CD4-positive, CD25-positive, alpha-beta regulatory T cell (primary cell): ENCODE measurements at regions not wholly inside any gene's neighbourhood (a gene's known extent, or its start where the extent isn't known, plus 50 kb on each side); places are given as distances from the start of the nearest gene placed in this dataset.

ENCODE experiments used
- ATAC-seq, 2 donors: fragments of 150-1000 bp; cut with Tn5 transposase; one replicate each; pipeline ENCODE4 v1.10.0; 2021; ENCODE audit warnings: low read depth in 2 of 2, moderate number of reproducible peaks in 2 of 2, moderate library complexity in 1 of 2
- DNase-seq, 3 donors: peaks; one replicate each; pipeline versions ENCODE4 v3.0.0 to v3.0.0-alpha.2; 2012 to 2022; ENCODE audit warnings: mixed read lengths in 1 of 3
- H3K27ac ChIP-seq: one replicate; pipeline ENCODE4 v1.7.0; 2013; ENCODE audit warnings: mild to moderate bottlenecking, low read length; ENCODE audit not compliant: insufficient read depth, poor library complexity, severe bottlenecking
- H3K27me3 ChIP-seq: one replicate; pipeline ENCODE4 v1.7.0; 2013; ENCODE audit warnings: low read length; ENCODE audit not compliant: control insufficient read depth, insufficient read depth
- H3K36me3 ChIP-seq: one replicate; pipeline ENCODE4 v1.7.0; 2013; ENCODE audit warnings: mild to moderate bottlenecking, low read length, moderate library complexity; ENCODE audit not compliant: control insufficient read depth, insufficient read depth
- H3K4me1 ChIP-seq: 2 replicates; pipeline ENCODE4 v1.7.0; 2013; ENCODE audit warnings: mild to moderate bottlenecking, low read length; ENCODE audit not compliant: insufficient read depth, control insufficient read depth, poor library complexity, severe bottlenecking
- H3K4me3 ChIP-seq: one replicate; pipeline ENCODE4 v1.7.0; 2013; ENCODE audit warnings: low read depth, mild to moderate bottlenecking, low read length, moderate library complexity
- H3K9me3 ChIP-seq, 2 experiments: 1 replicate in 1 of 2; 2 replicates in 1 of 2; pipeline ENCODE4 v1.7.0; 2013; ENCODE audit warnings: low read length in 2 of 2, mild to moderate bottlenecking in 1 of 2, moderate library complexity in 1 of 2; ENCODE audit not compliant: control insufficient read depth in 2 of 2
- H3K27ac Mint-ChIP-seq, 3 donors: one replicate each; pipeline ENCODE4 v1.8.0; 2020 to 2022; ENCODE audit warnings: mild to moderate bottlenecking in 3 of 3, mixed read lengths in 3 of 3, moderate library complexity in 2 of 3
- H3K27me3 Mint-ChIP-seq: one replicate; pipeline ENCODE4 v1.8.0; 2022; ENCODE audit warnings: mild to moderate bottlenecking, mixed read lengths
- H3K36me3 Mint-ChIP-seq: one replicate; pipeline ENCODE4 v1.8.0; 2020; ENCODE audit warnings: mixed read lengths
- H3K4me1 Mint-ChIP-seq, 4 donors: one replicate each; pipeline ENCODE4 v1.8.0; 2020 to 2022; ENCODE audit warnings: mixed read lengths in 4 of 4, mild to moderate bottlenecking in 1 of 4
- H3K4me3 Mint-ChIP-seq, 4 donors: one replicate each; pipeline ENCODE4 v1.8.0; 2020 to 2022; ENCODE audit warnings: mild to moderate bottlenecking in 4 of 4, mixed read lengths in 4 of 4, moderate library complexity in 3 of 4
- H3K9me3 Mint-ChIP-seq, 7 donors: one replicate each; pipeline ENCODE4 v1.8.0; 2020 to 2022; ENCODE audit warnings: mixed read lengths in 7 of 7, mild to moderate bottlenecking in 3 of 7, moderate library complexity in 2 of 7

- Mint-ChIP-seq H3K4me1 (no peaks in the 10 kb centered on the region), H3K27me3 (no peaks in the 10 kb centered on the region), H3K27ac (no peak overlapping the region), H3K36me3 (no peaks in the 10 kb centered on the region), H3K9me3 (peaks cover 0 to 11% (median 3%) of the 10 kb centered on the region in 7 donors), H3K4me3 (no peak overlapping the region)
- DNase-seq, result no peak
- ATAC-seq, result no peak
- Histone ChIP-seq H3K36me3 (no peaks in the 10 kb centered on the region), H3K27ac (no peak overlapping the region), H3K27me3 (no peaks in the 10 kb centered on the region), H3K4me3 (no peak overlapping the region), H3K9me3 (peaks cover 0 to 5% of the 10 kb centered on the region in 2 experiments), H3K4me1 (no peaks in the 10 kb centered on the region)
Observed at GRCh38 chr5:51517838-51518237, 134.6 kb downstream of the ISL1 start.

- Mint-ChIP-seq H3K36me3 (no peaks in the 10 kb centered on the region), H3K27ac (no peak overlapping the region), H3K27me3 (no peaks in the 10 kb centered on the region), H3K9me3 (peaks cover 0 to 11% (median 3%) of the 10 kb centered on the region in 7 donors), H3K4me3 (no peak overlapping the region), H3K4me1 (no peaks in the 10 kb centered on the region)
- H3K36me3 ChIP-seq, result no peaks in the 10 kb centered on the region
- no peaks in the 10 kb centered on the region for H3K4me1 ChIP-seq
- H3K27ac ChIP-seq, result no peak overlapping the region
- H3K4me3 ChIP-seq, result no peak overlapping the region
- H3K27me3 ChIP-seq, result no peaks in the 10 kb centered on the region
- ATAC-seq (no peak), DNase-seq (no peak)
- peaks cover 0 to 5% of the 10 kb centered on the region in 2 experiments for H3K9me3 ChIP-seq
Observed at GRCh38 chr5:51518607-51519006, 135.4 kb downstream of the ISL1 start.

DNA sequence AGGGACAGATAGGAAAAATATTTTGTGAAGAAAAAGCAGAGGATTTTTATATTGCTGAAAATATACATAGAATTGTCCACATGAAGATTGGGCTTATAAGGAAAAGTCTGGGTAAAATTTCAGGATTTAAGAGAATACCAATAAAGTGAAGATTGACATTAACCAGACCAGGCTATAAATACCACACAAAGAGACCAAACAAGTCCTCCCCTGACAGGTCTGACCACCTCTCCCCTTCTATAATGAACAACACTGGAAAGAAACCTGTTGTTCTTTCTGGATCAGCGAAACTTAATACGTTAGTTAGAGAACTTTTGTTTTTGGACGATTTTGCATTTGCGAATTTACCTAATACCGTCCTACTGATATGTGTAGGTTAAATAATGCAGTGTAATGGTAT, 138.3 kb downstream of the ISL1 start:
- Histone ChIP-seq H3K36me3 (no peaks in the 10 kb centered on the region), H3K4me1 (no peaks in the 10 kb centered on the region), H3K4me3 (no peak overlapping the region), H3K9me3 (peaks cover 0 to 3% of the 10 kb centered on the region in 2 experiments), H3K27ac (no peak overlapping the region), H3K27me3 (no peaks in the 10 kb centered on the region)
- no peak for ATAC-seq
- Mint-ChIP-seq H3K4me1 (no peaks in the 10 kb centered on the region), H3K36me3 (no peaks in the 10 kb centered on the region), H3K9me3 (peaks cover 0 to 7% (median 3%) of the 10 kb centered on the region in 7 donors), H3K27ac (no peak overlapping the region), H3K4me3 (no peak overlapping the region), H3K27me3 (no peaks in the 10 kb centered on the region)
- DNase-seq, result no peak

- no peak for ATAC-seq
Observed at GRCh38 chr5:51539232-51539631, 156.0 kb downstream of the ISL1 start.

GRCh38 chr5:51544031-51544785, 161.0 kb downstream of the ISL1 start:
- H3K27ac ChIP-seq, result no peak overlapping the region
- H3K4me1 ChIP-seq, result no peaks in the 10 kb centered on the region
- DNase-seq (no peak), ATAC-seq (no peak)
- no peaks in the 10 kb centered on the region for H3K27me3 Mint-ChIP-seq
- H3K27me3 ChIP-seq, result no peaks in the 10 kb centered on the region
- H3K4me3 ChIP-seq, result no peak overlapping the region
- no peak overlapping the region for H3K4me3 Mint-ChIP-seq
- no peaks in the 10 kb centered on the region for H3K36me3 Mint-ChIP-seq
- H3K9me3 Mint-ChIP-seq, result peaks cover 0 to 16% (median 6%) of the 10 kb centered on the region in 7 donors
- no peaks in the 10 kb centered on the region for H3K4me1 Mint-ChIP-seq
- H3K36me3 ChIP-seq, result no peaks in the 10 kb centered on the region
- H3K9me3 ChIP-seq, result peaks cover 0 to 2% of the 10 kb centered on the region in 2 experiments
- H3K27ac Mint-ChIP-seq, result no peak overlapping the region

More at GRCh38 chr5:51539232-51539631, 156.0 kb downstream of the ISL1 start:
- Mint-ChIP-seq H3K36me3 (no peaks in the 10 kb centered on the region), H3K4me1 (no peaks in the 10 kb centered on the region), H3K9me3 (peaks cover 3 to 13% (median 5%) of the 10 kb centered on the region in 7 donors), H3K4me3 (no peak overlapping the region), H3K27ac (no peak overlapping the region), H3K27me3 (no peaks in the 10 kb centered on the region)
- Histone ChIP-seq H3K4me3 (no peak overlapping the region), H3K9me3 (peaks cover 0 to 2% of the 10 kb centered on the region in 2 experiments), H3K27ac (no peak overlapping the region), H3K27me3 (no peaks in the 10 kb centered on the region), H3K4me1 (no peaks in the 10 kb centered on the region), H3K36me3 (no peaks in the 10 kb centered on the region)
- DNase-seq, result no peak

- Histone ChIP-seq H3K27ac (no peak overlapping the region), H3K36me3 (no peaks in the 10 kb centered on the region), H3K9me3 (no peaks in the 10 kb centered on the region), H3K27me3 (no peaks in the 10 kb centered on the region), H3K4me1 (no peaks in the 10 kb centered on the region), H3K4me3 (no peak overlapping the region)
- ATAC-seq (no peak), DNase-seq (no peak)
- H3K36me3 Mint-ChIP-seq, result no peaks in the 10 kb centered on the region
- H3K27me3 Mint-ChIP-seq, result no peaks in the 10 kb centered on the region
- peaks cover 0 to 17% (median 4%) of the 10 kb centered on the region in 7 donors for H3K9me3 Mint-ChIP-seq
- no peak overlapping the region for H3K27ac Mint-ChIP-seq
- H3K4me3 Mint-ChIP-seq, result no peak overlapping the region
- no peaks in the 10 kb centered on the region for H3K4me1 Mint-ChIP-seq
Observed at GRCh38 chr5:51556833-51557232, 173.6 kb downstream of the ISL1 start.

DNA sequence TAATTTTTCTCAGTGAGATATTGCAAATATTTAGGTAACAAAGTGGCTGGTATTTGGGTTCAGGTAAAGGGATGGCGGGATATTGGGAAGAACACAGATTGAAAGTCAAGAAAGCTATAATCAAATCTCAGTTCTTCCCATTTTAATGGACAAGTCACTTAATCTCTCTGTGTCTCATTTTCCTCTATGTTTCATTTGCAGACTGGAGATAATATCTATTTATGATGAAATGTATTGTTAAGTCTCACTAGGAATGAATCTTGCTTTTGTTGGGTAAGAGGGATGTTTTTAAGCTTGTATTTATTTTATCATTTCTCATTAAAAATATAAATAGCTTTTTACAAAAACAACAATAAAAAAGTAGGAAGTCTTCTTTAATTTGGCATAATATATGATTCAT, 175.4 kb downstream of the ISL1 start:
- no peaks in the 10 kb centered on the region for H3K4me1 ChIP-seq
- ATAC-seq (no peak), DNase-seq (no peak)
- no peaks in the 10 kb centered on the region for H3K9me3 ChIP-seq
- Mint-ChIP-seq H3K4me1 (no peaks in the 10 kb centered on the region), H3K27me3 (no peaks in the 10 kb centered on the region), H3K27ac (no peak overlapping the region), H3K36me3 (no peaks in the 10 kb centered on the region), H3K4me3 (no peak overlapping the region), H3K9me3 (peaks cover 0 to 9% (median 2%) of the 10 kb centered on the region in 7 donors)
- no peaks in the 10 kb centered on the region for H3K36me3 ChIP-seq
- no peak overlapping the region for H3K4me3 ChIP-seq
- H3K27me3 ChIP-seq, result no peaks in the 10 kb centered on the region
- H3K27ac ChIP-seq, result no peak overlapping the region

DNA sequence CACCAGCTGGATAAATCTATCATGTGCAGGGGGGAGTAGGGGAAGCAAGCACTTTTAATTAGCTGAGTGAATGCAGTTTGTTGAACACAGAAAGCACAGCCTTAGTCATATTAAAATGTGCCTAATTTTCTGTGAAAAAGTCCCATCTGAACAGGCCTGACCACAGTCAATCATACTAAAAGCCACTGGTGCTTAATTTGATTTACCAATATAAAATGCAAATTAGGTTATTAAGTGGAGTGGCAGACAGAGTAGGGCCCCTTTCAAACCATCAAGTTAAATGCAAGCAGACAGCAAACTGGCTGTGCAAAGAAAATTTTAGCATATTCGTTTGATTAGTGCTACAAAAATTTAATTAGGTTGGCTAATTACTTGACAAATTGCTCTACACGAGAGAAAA, 176.1 kb downstream of the ISL1 start:
- H3K36me3 Mint-ChIP-seq, result no peaks in the 10 kb centered on the region
- Histone ChIP-seq H3K4me3 (no peak overlapping the region), H3K9me3 (no peaks in the 10 kb centered on the region), H3K4me1 (no peaks in the 10 kb centered on the region), H3K27me3 (no peaks in the 10 kb centered on the region), H3K36me3 (no peaks in the 10 kb centered on the region), H3K27ac (no peak overlapping the region)
- H3K27ac Mint-ChIP-seq, result no peak overlapping the region
- DNase-seq (no peak), ATAC-seq (no peak)
- H3K9me3 Mint-ChIP-seq, result peaks cover 0 to 9% (median 2%) of the 10 kb centered on the region in 7 donors
- H3K27me3 Mint-ChIP-seq, result no peaks in the 10 kb centered on the region
- H3K4me1 Mint-ChIP-seq, result no peaks in the 10 kb centered on the region
- no peak overlapping the region for H3K4me3 Mint-ChIP-seq
